Thoracic aorta (tissue), 2 donors: ENCODE measurements at regions not wholly inside any gene's neighbourhood (a gene's known extent, or its start where the extent isn't known, plus 50 kb on each side); places are given as distances from the start of the nearest gene placed in this dataset.
"Not testable (repeated sequence)": the region's sequence is repeated elsewhere in the genome, so short reads cannot be mapped to it uniquely, and the experiment has no call there.

Experiments
- ATAC-seq: fragments of 150-250 bp; one replicate; pipeline ENCODE4 v1.8.0; 2017; ENCODE audit warnings: low read depth; ENCODE audit not compliant: insufficient number of reproducible peaks, low FRiP score
- DNase-seq: peaks from one replicate; pipeline ENCODE4 v3.0.0-alpha.2; 2020; ENCODE audit warnings: low spot score
- H3K27ac ChIP-seq, 2 donors: fragments of 200-600 bp; sonication (generic); 1 replicate in 1 of 2; 2 replicates in 1 of 2; pipeline ENCODE4 v1.5.1; 2016; ENCODE audit warnings: mild to moderate bottlenecking in 2 of 2, moderate library complexity in 2 of 2
- H3K27me3 ChIP-seq: fragments of 200-600 bp; sonication (generic); replicated peaks from 2 replicates; pipeline ENCODE4 v1.6.0; 2016; ENCODE audit warnings: mild to moderate bottlenecking; ENCODE audit not compliant: insufficient read depth
- H3K36me3 ChIP-seq: fragments of 200-600 bp; sonication (generic); one replicate; pipeline ENCODE4 v1.5.1; 2016
- H3K4me1 ChIP-seq, 2 donors: fragments of 200-600 bp; sonication (generic); 1 replicate in 1 of 2; 2 replicates in 1 of 2; pipeline versions ENCODE4 v1.5.1 to v1.6.0; 2016; ENCODE audit warnings: low read depth in 2 of 2, mild to moderate bottlenecking in 1 of 2; ENCODE audit not compliant: control insufficient read depth in 1 of 2
- H3K4me3 ChIP-seq: fragments of 200-600 bp; sonication (generic); 2 replicates; pipeline ENCODE4 v1.5.1; 2016; ENCODE audit warnings: mild to moderate bottlenecking
- H3K9me3 ChIP-seq: fragments of 200-600 bp; sonication (generic); 2 replicates; pipeline ENCODE4 v1.5.1; 2016
- TF ChIP-seq, protein P1 (sequence below): fragments of 200-600 bp; sonication (generic); IDR thresholded peaks from one replicate; pipeline ENCODE4 v1.5.1; 2019; ENCODE audit warnings: antibody characterized with exemption

GRCh38 chr14:104398656-104399055, 180.9 kb upstream of the C14orf180 start:
- Histone ChIP-seq H3K27me3 (no peaks in the 10 kb centered on the region), H3K36me3 (no peaks in the 10 kb centered on the region), H3K27ac (no peak overlapping the region), H3K9me3 (peaks cover 12% of the 10 kb centered on the region), H3K4me1 (no peaks in the 10 kb centered on the region), H3K4me3 (no peak overlapping the region)
- ATAC-seq (no peak), DNase-seq (no peak)
- TF ChIP-seq, protein P1, sequence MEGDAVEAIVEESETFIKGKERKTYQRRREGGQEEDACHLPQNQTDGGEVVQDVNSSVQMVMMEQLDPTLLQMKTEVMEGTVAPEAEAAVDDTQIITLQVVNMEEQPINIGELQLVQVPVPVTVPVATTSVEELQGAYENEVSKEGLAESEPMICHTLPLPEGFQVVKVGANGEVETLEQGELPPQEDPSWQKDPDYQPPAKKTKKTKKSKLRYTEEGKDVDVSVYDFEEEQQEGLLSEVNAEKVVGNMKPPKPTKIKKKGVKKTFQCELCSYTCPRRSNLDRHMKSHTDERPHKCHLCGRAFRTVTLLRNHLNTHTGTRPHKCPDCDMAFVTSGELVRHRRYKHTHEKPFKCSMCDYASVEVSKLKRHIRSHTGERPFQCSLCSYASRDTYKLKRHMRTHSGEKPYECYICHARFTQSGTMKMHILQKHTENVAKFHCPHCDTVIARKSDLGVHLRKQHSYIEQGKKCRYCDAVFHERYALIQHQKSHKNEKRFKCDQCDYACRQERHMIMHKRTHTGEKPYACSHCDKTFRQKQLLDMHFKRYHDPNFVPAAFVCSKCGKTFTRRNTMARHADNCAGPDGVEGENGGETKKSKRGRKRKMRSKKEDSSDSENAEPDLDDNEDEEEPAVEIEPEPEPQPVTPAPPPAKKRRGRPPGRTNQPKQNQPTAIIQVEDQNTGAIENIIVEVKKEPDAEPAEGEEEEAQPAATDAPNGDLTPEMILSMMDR, result no peak

GRCh38 chr14:104399432-104400155, 180.0 kb upstream of the C14orf180 start:
- Histone ChIP-seq H3K27ac (no peak overlapping the region), H3K36me3 (no peaks in the 10 kb centered on the region), H3K4me1 (no peaks in the 10 kb centered on the region), H3K9me3 (peaks cover 12% of the 10 kb centered on the region), H3K4me3 (no peak overlapping the region), H3K27me3 (no peaks in the 10 kb centered on the region)
- TF ChIP-seq, protein P1, result no peak
- DNase-seq (no peak), ATAC-seq (no peak)

- Histone ChIP-seq H3K36me3 (no peaks in the 10 kb centered on the region), H3K27me3 (no peaks in the 10 kb centered on the region), H3K27ac (no peak overlapping the region), H3K4me3 (no peak overlapping the region), H3K9me3 (peaks cover 12% of the 10 kb centered on the region), H3K4me1 (no peaks in the 10 kb centered on the region)
- ATAC-seq (no peak), DNase-seq (no peak)
- TF ChIP-seq, protein P1, result no peak
Observed at GRCh38 chr14:104400355-104400754, 179.2 kb upstream of the C14orf180 start.

GRCh38 chr14:104401785-104402184, 177.8 kb upstream of the C14orf180 start:
- TF ChIP-seq, protein P1, result no peak
- H3K4me1 ChIP-seq, result no peaks in the 10 kb centered on the region
- DNase-seq, result no peak

GRCh38 chr14:104402303-104402702, 177.3 kb upstream of the C14orf180 start:
- peaks cover 10% of the 10 kb centered on the region for H3K9me3 ChIP-seq
- H3K4me3 ChIP-seq, DNase-seq, H3K27me3 ChIP-seq, ATAC-seq, H3K27ac ChIP-seq, H3K36me3 ChIP-seq, H3K4me1 ChIP-seq: not testable (repeated sequence)

More at GRCh38 chr14:104401785-104402184, 177.8 kb upstream of the C14orf180 start:
- Histone ChIP-seq H3K9me3 (peaks cover 12% of the 10 kb centered on the region), H3K27ac (no peak overlapping the region), H3K27me3 (no peaks in the 10 kb centered on the region), H3K4me3 (no peak overlapping the region), H3K36me3 (no peaks in the 10 kb centered on the region)
- ATAC-seq, result no peak
